Mucosa of descending colon (tissue), 3 donors: ENCODE measurements at regions not wholly inside any gene's neighbourhood (a gene's known extent, or its start where the extent isn't known, plus 50 kb on each side); places are given as distances from the start of the nearest gene placed in this dataset.

Experiments used
- ATAC-seq: fragments of 200-7000 bp; cut with Tn5 transposase; one replicate; pipeline ENCODE4 v1.9.1; 2020; ENCODE audit warnings: mild to moderate bottlenecking, moderate library complexity
- DNase-seq, 3 donors: peaks; one replicate each; pipeline ENCODE4 v3.0.0-alpha.2; 2020
- H3K36me3 ChIP-seq: fragments of 200-600 bp; one replicate; pipeline ENCODE4 v1.8.0; 2021; ENCODE audit warnings: low read depth, mild to moderate bottlenecking
- H3K4me1 ChIP-seq: fragments of 200-600 bp; one replicate; pipeline ENCODE4 v1.8.0; 2021; ENCODE audit warnings: low read depth, mild to moderate bottlenecking
- H3K4me3 ChIP-seq: fragments of 200-600 bp; one replicate; pipeline ENCODE4 v1.8.0; 2021; ENCODE audit warnings: mild to moderate bottlenecking
- H3K9me3 ChIP-seq: fragments of 200-600 bp; one replicate; pipeline ENCODE4 v1.8.0; 2021; ENCODE audit warnings: mild to moderate bottlenecking
- intact Hi-C, 2 donors: fragments of 100-400 bp; cut with DNase I in 1 of 2; cut with micrococcal nuclease in 1 of 2; formaldehyde crosslinking; loops; one replicate each; pipeline versions ENCODE4 v1.11.0 to v1.11.1; 2022; cut with DNase I, micrococcal nuclease
- TF ChIP-seq, protein P1 (sequence below): fragments of 200-600 bp; IDR thresholded peaks from one replicate; pipeline ENCODE4 v1.8.0; 2022; ENCODE audit warnings: antibody characterized with exemption, mild to moderate bottlenecking
- donor health status: DM: no; HTN: no; CAD: no; lungs with moderate emphysema.
- donor health status: DM: no; HTN: no; CAD: no.
- donor health status: DM: no; HTN: yes; CAD: no.

DNA sequence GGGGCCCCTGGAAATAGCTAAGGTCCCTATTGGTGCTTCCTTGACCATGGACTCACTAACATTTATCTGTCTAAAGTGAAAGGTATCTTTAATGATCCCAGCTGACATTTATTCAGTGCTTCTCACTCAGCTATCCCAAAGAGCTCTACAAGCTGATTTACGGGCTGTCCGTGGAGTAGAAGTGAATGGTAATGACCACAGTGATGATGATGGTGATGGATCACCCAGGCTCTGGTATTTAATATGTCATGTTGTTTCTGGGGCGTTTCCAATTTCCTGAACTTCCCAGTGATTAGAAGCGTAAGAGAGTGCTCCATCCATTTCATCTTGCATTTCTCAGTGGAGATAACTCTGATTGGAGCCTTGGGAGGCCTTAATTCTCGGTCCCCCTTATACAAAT lies 304.3 kb downstream of the HRH4 start:
- no peak overlapping the region for H3K4me3 ChIP-seq
- TF ChIP-seq, protein P1, sequence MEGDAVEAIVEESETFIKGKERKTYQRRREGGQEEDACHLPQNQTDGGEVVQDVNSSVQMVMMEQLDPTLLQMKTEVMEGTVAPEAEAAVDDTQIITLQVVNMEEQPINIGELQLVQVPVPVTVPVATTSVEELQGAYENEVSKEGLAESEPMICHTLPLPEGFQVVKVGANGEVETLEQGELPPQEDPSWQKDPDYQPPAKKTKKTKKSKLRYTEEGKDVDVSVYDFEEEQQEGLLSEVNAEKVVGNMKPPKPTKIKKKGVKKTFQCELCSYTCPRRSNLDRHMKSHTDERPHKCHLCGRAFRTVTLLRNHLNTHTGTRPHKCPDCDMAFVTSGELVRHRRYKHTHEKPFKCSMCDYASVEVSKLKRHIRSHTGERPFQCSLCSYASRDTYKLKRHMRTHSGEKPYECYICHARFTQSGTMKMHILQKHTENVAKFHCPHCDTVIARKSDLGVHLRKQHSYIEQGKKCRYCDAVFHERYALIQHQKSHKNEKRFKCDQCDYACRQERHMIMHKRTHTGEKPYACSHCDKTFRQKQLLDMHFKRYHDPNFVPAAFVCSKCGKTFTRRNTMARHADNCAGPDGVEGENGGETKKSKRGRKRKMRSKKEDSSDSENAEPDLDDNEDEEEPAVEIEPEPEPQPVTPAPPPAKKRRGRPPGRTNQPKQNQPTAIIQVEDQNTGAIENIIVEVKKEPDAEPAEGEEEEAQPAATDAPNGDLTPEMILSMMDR = no peak
- no peaks in the 10 kb centered on the region for H3K36me3 ChIP-seq
- ATAC-seq = no peak
- H3K9me3 ChIP-seq = no peaks in the 10 kb centered on the region
- intact Hi-C loops = no loop called here
- H3K4me1 ChIP-seq = no peaks in the 10 kb centered on the region
- no peak for DNase-seq

DNA sequence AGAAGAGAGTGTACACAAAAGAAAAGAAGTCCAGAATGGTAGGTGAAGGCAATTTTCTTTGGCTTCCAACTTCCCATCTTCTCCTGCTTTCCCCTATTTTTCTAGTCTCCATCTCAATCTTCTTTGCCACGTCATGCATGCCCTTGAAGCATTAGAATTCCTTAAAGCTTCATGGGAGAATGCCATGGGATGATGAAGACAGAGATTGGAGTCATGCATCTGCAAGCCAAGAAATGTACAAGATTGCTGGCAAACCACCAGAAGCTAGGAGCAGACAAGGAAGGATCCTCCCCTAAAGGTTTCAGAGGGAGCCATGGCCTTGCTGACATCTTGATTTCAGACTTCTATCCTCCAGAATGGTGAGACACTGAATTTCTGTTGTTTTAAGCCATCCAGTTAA lies 305.9 kb downstream of the HRH4 start:
- no peak for DNase-seq
- TF ChIP-seq, protein P1 = no peak
- Histone ChIP-seq H3K4me3 (no peak overlapping the region), H3K4me1 (no peaks in the 10 kb centered on the region), H3K36me3 (no peaks in the 10 kb centered on the region), H3K9me3 (no peaks in the 10 kb centered on the region)
- intact Hi-C loops = no loop called here
- no peak for ATAC-seq

DNA sequence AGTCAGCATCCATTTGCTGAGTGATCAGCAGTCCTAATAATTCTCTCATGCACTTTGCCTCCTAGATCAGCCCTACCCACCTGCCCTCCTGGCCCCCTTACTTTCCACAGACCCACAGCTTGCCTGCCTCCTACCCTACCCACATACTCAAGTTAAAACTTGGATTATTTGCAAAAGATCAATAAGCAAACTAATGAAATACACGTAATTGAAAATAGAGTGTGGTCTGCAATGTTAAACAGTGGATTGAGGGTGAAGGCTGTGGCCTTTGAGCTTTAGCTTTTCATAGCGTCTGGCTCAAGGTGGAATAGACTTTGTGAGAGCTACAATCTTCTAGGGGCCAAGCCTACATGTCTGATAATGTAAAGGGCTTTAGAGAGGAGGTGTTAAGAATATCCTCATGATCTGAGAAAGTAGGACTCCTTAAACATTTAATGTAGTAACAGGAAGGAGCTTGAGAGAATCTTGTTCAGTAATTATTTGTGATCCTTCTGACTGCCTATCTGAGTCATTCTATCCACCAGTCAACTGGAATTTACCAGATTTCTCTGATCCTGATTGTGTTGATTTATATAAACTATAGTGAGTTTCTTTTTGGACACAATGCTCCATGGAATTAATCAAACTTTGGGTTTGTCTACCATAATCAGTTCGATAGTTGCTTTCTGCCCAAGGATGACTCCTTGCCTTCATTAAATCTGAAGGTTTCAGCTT lies 310.0 kb downstream of the HRH4 start:
- DNase-seq = no peak
- intact Hi-C loops = no loop called here
- no peak for ATAC-seq

DNA sequence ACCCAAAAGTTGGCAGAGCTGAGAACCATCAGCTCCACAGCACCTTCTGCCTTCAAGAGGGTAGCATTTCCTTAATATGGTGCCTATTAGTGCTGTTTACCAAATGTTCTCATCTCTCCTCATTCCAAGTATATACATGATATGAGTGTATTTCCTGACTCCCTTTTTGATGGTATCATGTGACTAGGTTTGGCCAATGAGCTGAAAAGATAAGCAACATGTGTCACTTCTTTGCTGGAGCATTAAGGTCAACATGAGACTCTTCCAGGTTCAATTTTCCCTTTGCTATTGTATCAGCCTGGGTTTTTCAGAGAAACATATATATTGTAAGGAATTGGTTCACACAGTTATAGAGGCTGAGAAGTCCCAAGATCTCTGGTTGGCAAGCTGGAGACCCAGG lies 310.9 kb downstream of the HRH4 start:
- H3K9me3 ChIP-seq = no peaks in the 10 kb centered on the region
- DNase-seq (no peak), ATAC-seq (no peak)
- TF ChIP-seq, protein P1 = no peak
- intact Hi-C loops = no loop called here
- no peak overlapping the region for H3K4me3 ChIP-seq
- H3K36me3 ChIP-seq = no peaks in the 10 kb centered on the region
- H3K4me1 ChIP-seq = no peaks in the 10 kb centered on the region

More for the DNA sequence above, 310.0 kb downstream of the HRH4 start:
- H3K9me3 ChIP-seq = no peaks in the 10 kb centered on the region
- TF ChIP-seq, protein P1 = no peak
- no peak overlapping the region for H3K4me3 ChIP-seq
- no peaks in the 10 kb centered on the region for H3K4me1 ChIP-seq
- H3K36me3 ChIP-seq = no peaks in the 10 kb centered on the region

DNA sequence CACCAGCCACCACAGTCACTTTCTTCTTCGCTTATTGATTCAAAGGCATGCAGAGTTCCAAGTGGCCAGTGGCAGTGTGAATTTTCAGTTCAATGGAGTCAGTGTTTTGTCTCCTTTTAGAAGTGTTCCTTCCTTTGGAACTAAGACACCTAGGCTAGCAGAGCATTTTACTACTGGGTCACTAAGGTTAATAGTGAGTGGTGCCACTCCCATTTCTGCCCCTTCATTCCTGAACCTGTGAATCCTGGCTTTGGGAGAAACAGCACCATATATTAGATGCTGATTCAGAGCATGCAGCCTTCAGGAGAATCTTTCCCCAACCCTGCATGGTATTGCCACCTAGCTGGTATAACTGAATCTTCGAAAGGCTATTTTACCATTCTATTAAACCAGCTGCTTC lies 312.7 kb downstream of the HRH4 start:
- Histone ChIP-seq H3K9me3 (no peaks in the 10 kb centered on the region), H3K4me1 (no peaks in the 10 kb centered on the region), H3K4me3 (no peak overlapping the region), H3K36me3 (no peaks in the 10 kb centered on the region)
- TF ChIP-seq, protein P1 = no peak
- DNase-seq (no peak), ATAC-seq (no peak)
- intact Hi-C loops = no loop called here

DNA sequence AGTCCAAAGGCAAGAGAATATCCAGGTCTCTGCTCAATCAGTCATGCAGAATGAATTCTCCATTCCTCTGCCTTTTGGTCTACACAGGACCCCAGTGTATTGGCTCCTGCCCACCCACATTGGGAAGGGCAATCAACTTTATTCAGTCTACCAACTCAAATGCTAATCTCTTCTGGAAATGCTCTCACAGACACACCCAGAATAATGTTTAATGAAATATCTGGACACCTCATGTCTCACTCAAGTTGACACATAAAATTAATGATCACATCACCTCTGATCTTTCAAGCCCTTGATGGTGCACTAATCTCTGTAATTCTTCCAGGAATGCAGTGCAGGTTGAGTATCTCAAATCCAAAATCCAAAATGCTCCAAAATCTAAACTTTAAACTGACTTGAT lies 315.6 kb downstream of the HRH4 start:
- Histone ChIP-seq H3K36me3 (no peaks in the 10 kb centered on the region), H3K4me1 (peaks cover 6% of the 10 kb centered on the region), H3K9me3 (no peaks in the 10 kb centered on the region), H3K4me3 (no peak overlapping the region)
- TF ChIP-seq, protein P1 = no peak
- intact Hi-C loops = no loop called here
- DNase-seq (no peak), ATAC-seq (no peak)
